OCI-M2 (cell line): ENCODE measurements at regions not wholly inside any gene's neighbourhood (a gene's known extent, or its start where the extent isn't known, plus 50 kb on each side); places are given as distances from the start of the nearest gene placed in this dataset.
"Not testable (repeated sequence)": the region's sequence is repeated elsewhere in the genome, so short reads cannot be mapped to it uniquely, and the experiment has no call there.

Source experiments
- DNase-seq: peaks from one replicate; lab custom pipeline; 2025; ENCODE audit not compliant: unreplicated experiment; lab: John Stamatoyannopoulos, UW

GRCh38 chr4:27119239-27119638 lies 258.6 kb downstream of the STIM2 start:
- DNase-seq, result no peak

GRCh38 chr4:27121830-27122229 lies 261.2 kb downstream of the STIM2 start:
- no peak for DNase-seq

- no peak for DNase-seq
Measured at GRCh38 chr4:27123123-27123768, 262.6 kb downstream of the STIM2 start.

- DNase-seq, result no peak
Measured at GRCh38 chr4:27123769-27124124, 263.1 kb downstream of the STIM2 start.

GRCh38 chr4:27126895-27127294 lies 266.3 kb downstream of the STIM2 start:
- DNase-seq, result not testable (repeated sequence)

GRCh38 chr4:27128443-27128842 lies 267.8 kb downstream of the STIM2 start:
- no peak for DNase-seq

GRCh38 chr4:27129871-27130366 lies 269.3 kb downstream of the STIM2 start:
- DNase-seq, result no peak

- no peak for DNase-seq
Measured at GRCh38 chr4:27132497-27132896, 271.9 kb downstream of the STIM2 start.

GRCh38 chr4:27140486-27140885 lies 279.8 kb downstream of the STIM2 start:
- no peak for DNase-seq

GRCh38 chr4:27141530-27141929 lies 280.9 kb downstream of the STIM2 start:
- no peak for DNase-seq

GRCh38 chr4:27142841-27143240 lies 282.2 kb downstream of the STIM2 start:
- DNase-seq, result no peak

GRCh38 chr4:27145597-27145996 lies 285.0 kb downstream of the STIM2 start:
- DNase-seq, result no peak

GRCh38 chr4:27148211-27148895 lies 287.7 kb downstream of the STIM2 start:
- no peak for DNase-seq

- DNase-seq, result no peak
Measured at GRCh38 chr4:27149541-27150212, 289.0 kb downstream of the STIM2 start.

- no peak for DNase-seq
Measured at GRCh38 chr4:27152703-27153102, 292.1 kb downstream of the STIM2 start.

GRCh38 chr4:27154706-27155105 lies 294.1 kb downstream of the STIM2 start:
- no peak for DNase-seq

- DNase-seq, result no peak
Measured at GRCh38 chr4:27161191-27161590, 300.6 kb downstream of the STIM2 start.

- DNase-seq, result no peak
Measured at GRCh38 chr4:27168783-27169182, 308.1 kb downstream of the STIM2 start.

- no peak for DNase-seq
Measured at GRCh38 chr4:27173280-27173679, 312.6 kb downstream of the STIM2 start.

GRCh38 chr4:27176400-27176799 lies 315.8 kb downstream of the STIM2 start:
- no peak for DNase-seq

- DNase-seq, result no peak
Measured at GRCh38 chr4:27176881-27177280, 316.2 kb downstream of the STIM2 start.

- no peak for DNase-seq
Measured at GRCh38 chr4:27178061-27178460, 317.4 kb downstream of the STIM2 start.
